ENCODE measurements at regions not wholly inside any gene's neighbourhood (a gene's known extent, or its start where the extent isn't known, plus 50 kb on each side); places are given as distances from the start of the nearest gene placed in this dataset.

DNA sequence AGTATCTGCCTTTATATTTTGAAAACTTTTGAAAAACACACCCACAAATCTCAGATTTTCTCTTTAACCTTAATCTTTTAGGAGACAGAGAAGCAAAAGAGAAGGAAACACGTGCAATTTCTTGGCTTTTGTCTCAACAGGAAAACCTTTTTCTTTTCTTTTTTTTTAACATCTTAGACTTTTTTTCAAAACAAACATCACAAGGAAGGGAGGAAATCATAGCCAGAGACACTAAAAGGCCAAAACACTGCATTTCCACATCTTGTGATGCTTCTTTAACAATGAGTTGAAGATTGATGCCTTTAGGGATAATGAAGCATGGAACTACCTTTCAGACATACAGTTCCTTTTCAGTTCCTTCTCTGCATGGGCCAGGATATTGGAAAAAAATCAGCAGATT lies 136.6 kb upstream of the NRBF2 start:
- Histone ChIP-seq H3K27ac (no peak overlapping the region), H3K9me3 (no peaks in the 10 kb centered on the region), H3K36me3 (no peaks in the 10 kb centered on the region), H3K4me3 (no peak overlapping the region), H3K27me3 (no peaks in the 10 kb centered on the region), H3K4me1 (peaks cover 0 to 15% (median 0%) of the 10 kb centered on the region in 4 donors)
- DNase-seq (ENCODE audit: low spot score in 2 of 2) = no peak
- WGBS, 2 donors = 52 to 54% methylated on average over 1 of the region's 1 CpG
- TF ChIP-seq POLR2A (IDR thresholded peaks at IDR 0.05) = no peak
- no peak for TF ChIP-seq EP300 (IDR thresholded peaks at IDR 0.05)
- TF ChIP-seq, protein P1, sequence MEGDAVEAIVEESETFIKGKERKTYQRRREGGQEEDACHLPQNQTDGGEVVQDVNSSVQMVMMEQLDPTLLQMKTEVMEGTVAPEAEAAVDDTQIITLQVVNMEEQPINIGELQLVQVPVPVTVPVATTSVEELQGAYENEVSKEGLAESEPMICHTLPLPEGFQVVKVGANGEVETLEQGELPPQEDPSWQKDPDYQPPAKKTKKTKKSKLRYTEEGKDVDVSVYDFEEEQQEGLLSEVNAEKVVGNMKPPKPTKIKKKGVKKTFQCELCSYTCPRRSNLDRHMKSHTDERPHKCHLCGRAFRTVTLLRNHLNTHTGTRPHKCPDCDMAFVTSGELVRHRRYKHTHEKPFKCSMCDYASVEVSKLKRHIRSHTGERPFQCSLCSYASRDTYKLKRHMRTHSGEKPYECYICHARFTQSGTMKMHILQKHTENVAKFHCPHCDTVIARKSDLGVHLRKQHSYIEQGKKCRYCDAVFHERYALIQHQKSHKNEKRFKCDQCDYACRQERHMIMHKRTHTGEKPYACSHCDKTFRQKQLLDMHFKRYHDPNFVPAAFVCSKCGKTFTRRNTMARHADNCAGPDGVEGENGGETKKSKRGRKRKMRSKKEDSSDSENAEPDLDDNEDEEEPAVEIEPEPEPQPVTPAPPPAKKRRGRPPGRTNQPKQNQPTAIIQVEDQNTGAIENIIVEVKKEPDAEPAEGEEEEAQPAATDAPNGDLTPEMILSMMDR (IDR thresholded peaks at IDR 0.05) = no peak

DNA sequence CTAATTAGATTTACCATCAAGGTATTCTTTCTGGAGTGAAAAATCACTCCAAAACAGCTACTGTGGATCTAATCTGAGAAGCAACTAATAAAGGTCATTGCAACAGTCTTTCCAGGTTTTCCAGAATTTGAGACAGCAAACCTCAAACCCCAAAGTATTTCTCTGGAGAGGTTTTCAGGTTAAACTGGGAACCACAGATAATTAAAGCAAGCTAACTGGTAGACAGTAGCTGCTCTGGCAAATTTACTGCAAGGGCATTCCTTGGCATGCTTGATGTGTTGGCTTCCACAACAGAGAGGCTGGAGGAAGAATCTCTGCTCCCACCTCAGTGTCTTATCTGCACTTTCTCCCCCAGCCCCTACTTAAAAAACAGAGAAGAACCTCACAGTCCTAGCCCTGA lies 140.0 kb upstream of the NRBF2 start:
- no peak for DNase-seq (ENCODE audit: low spot score in 2 of 2)
- peak overlapping the region in 3 of 4 donors; percentile 2 to 89 (median 67) for H3K27ac ChIP-seq
- TF ChIP-seq, protein P1 (IDR thresholded peaks at IDR 0.05) = no peak
- TF ChIP-seq EP300 (IDR thresholded peaks at IDR 0.05) (no peak), POLR2A (IDR thresholded peaks at IDR 0.05) (no peak)

DNA sequence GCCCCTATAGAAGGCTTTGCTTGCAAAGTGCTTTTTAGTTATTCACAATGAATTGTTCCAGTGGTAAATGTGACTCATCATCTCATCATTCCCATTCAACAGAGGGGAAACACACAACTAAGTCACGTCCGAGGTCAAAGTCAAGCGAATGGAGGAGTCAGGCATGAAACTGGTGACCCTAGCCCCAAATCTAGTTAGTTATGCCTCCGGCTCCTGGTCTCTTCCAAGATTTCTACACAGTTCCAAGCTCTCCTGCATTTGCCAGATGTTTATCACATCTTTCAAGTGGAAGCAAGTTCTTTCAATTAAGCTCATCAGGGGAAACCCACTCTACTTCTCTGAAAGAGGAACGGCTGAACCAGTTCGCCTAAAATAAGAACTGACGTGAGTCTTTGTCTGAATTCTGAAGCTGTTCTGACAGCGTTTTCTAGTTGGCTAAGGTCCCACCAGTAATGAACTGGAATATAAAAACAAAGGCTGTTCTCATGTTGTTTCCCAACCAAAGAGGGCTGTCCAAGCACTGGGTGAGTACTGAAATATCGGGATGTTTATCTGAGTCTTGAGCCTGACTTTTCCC lies 140.9 kb upstream of the NRBF2 start:
- WGBS, 2 donors = 29 to 32% methylated on average over 9 of the region's 9 CpGs
- peak overlapping the region; percentile 47 to 89 (median 60) for H3K27ac ChIP-seq
- no peaks in the 10 kb centered on the region for H3K9me3 ChIP-seq
- no peak overlapping the region for H3K4me3 ChIP-seq
- TF ChIP-seq POLR2A (IDR thresholded peaks at IDR 0.05) = no peak
- peak in 1 of 2 donors; percentile 41 for TF ChIP-seq EP300 (IDR thresholded peaks at IDR 0.05)
- TF ChIP-seq, protein P1 (IDR thresholded peaks at IDR 0.05) = no peak
- peaks cover 0 to 15% (median 0%) of the 10 kb centered on the region in 4 donors for H3K4me1 ChIP-seq
- H3K36me3 ChIP-seq = no peaks in the 10 kb centered on the region
- H3K27me3 ChIP-seq = no peaks in the 10 kb centered on the region
- DNase-seq (ENCODE audit: low spot score in 2 of 2) = peak in 1 of 2 donors; percentile 11

More for the DNA sequence above, 140.0 kb upstream of the NRBF2 start:
- Histone ChIP-seq H3K36me3 (no peaks in the 10 kb centered on the region), H3K27me3 (no peaks in the 10 kb centered on the region), H3K4me1 (peaks cover 0 to 15% (median 0%) of the 10 kb centered on the region in 4 donors), H3K9me3 (no peaks in the 10 kb centered on the region), H3K4me3 (no peak overlapping the region)

DNA sequence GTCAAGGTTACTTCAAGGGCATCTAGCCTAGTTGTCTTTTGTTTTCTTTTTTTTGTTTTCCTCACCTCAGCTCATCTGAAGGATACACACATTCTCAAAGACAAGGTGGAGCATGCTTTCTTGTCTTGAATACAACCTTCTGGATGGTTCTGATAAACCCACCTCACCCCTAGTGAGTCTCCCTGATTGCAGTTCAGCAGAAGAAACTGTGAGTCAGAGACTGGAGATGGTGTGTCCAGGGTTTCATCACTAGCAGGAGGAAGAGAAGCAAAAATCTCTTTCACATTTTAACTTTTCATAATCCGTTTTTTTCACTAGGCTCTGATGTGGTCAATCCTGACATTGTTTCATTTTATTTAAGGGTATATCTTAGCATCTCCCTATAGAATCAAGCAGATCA lies 143.0 kb upstream of the NRBF2 start:
- Histone ChIP-seq H3K27ac (no peak overlapping the region), H3K27me3 (no peaks in the 10 kb centered on the region), H3K4me3 (no peak overlapping the region), H3K9me3 (no peaks in the 10 kb centered on the region), H3K36me3 (no peaks in the 10 kb centered on the region), H3K4me1 (peaks cover 0 to 15% (median 0%) of the 10 kb centered on the region in 4 donors)
- no peak for DNase-seq (ENCODE audit: low spot score in 2 of 2)
- no peak for TF ChIP-seq POLR2A (IDR thresholded peaks at IDR 0.05)
- TF ChIP-seq EP300 (IDR thresholded peaks at IDR 0.05) = no peak
- TF ChIP-seq, protein P1 (IDR thresholded peaks at IDR 0.05) = no peak
- WGBS, 2 donors = 88 to 95% methylated on average over 1 of the region's 1 CpG

DNA sequence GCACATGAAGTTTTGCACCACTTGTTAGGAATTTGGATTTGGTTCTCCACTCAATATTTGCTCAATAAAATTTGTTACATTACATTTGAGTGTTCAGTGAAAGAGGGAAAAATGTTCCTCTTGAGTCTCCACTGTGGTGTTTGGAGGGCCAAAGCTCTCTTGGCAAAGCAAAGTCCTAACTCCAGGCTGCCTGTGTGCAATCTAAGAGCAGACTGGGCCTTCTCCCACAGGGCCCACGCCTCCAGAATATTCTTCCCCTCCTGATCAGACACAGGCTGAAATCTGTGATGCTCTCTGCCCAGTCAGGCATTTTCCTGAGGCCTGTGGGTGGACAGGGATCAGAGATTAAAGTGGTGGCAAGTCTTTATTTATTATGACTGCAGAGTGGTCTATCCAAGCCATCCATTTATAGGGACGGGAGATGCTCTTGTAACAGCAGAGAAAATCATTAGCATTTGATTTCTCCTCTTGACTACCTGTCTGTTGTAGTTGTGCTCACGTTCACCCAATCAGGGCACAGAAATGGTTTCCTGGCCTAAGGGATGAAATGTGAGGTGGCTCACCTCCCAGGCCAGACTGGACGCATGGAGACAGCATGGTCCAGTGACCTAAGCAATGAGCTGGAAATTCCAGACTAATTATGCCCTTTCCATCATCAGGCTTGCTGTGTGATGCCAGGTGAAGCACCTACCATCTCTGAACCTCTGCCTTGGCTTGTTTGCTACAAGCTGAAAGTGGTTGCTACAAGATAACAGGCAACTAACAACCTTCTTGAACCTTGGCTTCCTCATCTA lies 147.1 kb upstream of the NRBF2 start:
- H3K36me3 ChIP-seq = no peaks in the 10 kb centered on the region
- H3K9me3 ChIP-seq = no peaks in the 10 kb centered on the region
- 84 to 87% methylated on average over 4 of the region's 4 CpGs for WGBS, 2 donors
- no peak overlapping the region for H3K27ac ChIP-seq
- no peak overlapping the region for H3K4me3 ChIP-seq
- H3K4me1 ChIP-seq = no peaks in the 10 kb centered on the region
- H3K27me3 ChIP-seq = no peaks in the 10 kb centered on the region
- TF ChIP-seq EP300 (IDR thresholded peaks at IDR 0.05) (no peak), POLR2A (IDR thresholded peaks at IDR 0.05) (no peak)
- TF ChIP-seq, protein P1 (IDR thresholded peaks at IDR 0.05) = no peak
- no peak for DNase-seq (ENCODE audit: low spot score in 2 of 2)

Data from tibial nerve (tissue), 4 donors.